SK-N-SH treated with all-trans-retinoic acid at 6 μM for 48 hours (cell line): ENCODE measurements at regions not wholly inside any gene's neighbourhood (a gene's known extent, or its start where the extent isn't known, plus 50 kb on each side); places are given as distances from the start of the nearest gene placed in this dataset.

ENCODE experiments used
- ARNTL ChIP-seq: fragments of 450-650 bp; formaldehyde crosslinking; IDR thresholded peaks from 2 replicates; pipeline ENCODE4 v1.5.0; 2020; ENCODE audit warnings: low read depth, mild to moderate bottlenecking, moderate library complexity, borderline replicate concordance
- ESRRG ChIP-seq: fragments of 250-450 bp; sonication (Bioruptor Pico); IDR thresholded peaks from 2 replicates; pipeline ENCODE4 v1.6.1; 2021; ENCODE audit warnings: mild to moderate bottlenecking
- RARB ChIP-seq: fragments of 250-450 bp; sonication (Bioruptor Pico); IDR thresholded peaks from 2 replicates; pipeline ENCODE4 v1.8.0; 2021; ENCODE audit warnings: mild to moderate bottlenecking, moderate library complexity
- ZC3H10 ChIP-seq: fragments of 250-450 bp; sonication (Bioruptor Pico); IDR thresholded peaks from 2 replicates; pipeline ENCODE4 v1.5.1; 2021; ENCODE audit warnings: mild to moderate bottlenecking, moderate library complexity
- ZFP3 ChIP-seq: fragments of 250-450 bp; sonication (Bioruptor Pico); IDR thresholded peaks from 2 replicates; pipeline ENCODE4 v1.5.0; 2020; ENCODE audit warnings: mild to moderate bottlenecking, moderate library complexity
- ZFP30 ChIP-seq: fragments of 450-650 bp; formaldehyde crosslinking; IDR thresholded peaks from 2 replicates; pipeline ENCODE4 v1.5.0; 2022; ENCODE audit warnings: mild to moderate bottlenecking, moderate library complexity
- ZNF565 ChIP-seq: fragments of 450-650 bp; formaldehyde crosslinking; conservative IDR thresholded peaks from 2 replicates; pipeline ENCODE4 v1.5.0; 2020; ENCODE audit warnings: low read depth, mild to moderate bottlenecking, moderate library complexity
- TF ChIP-seq, protein P1 (sequence below): fragments of 250-450 bp; sonication (Bioruptor Pico); IDR thresholded peaks from 2 replicates; pipeline ENCODE4 v1.5.1; 2020; ENCODE audit warnings: low read depth, mild to moderate bottlenecking, moderate library complexity

DNA sequence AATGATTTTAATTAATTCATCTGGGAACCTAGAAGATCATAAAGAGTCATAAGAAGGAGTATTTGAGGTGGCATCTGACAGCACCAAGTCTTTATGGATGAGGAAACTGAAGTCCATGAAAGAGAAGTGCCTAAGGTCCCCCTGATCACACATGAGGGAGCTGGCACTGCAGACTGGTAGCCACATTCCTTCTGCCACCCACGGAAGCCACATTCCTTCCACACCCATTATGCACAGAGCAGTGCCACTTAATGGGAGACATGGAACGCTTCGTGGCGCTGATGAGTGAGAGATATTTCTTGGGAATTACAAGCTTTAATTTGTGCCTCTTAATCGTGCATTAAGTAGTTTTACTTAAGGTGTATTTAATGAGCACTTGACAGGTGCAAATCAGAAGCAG is 139.3 kb upstream of the NTF3 start:
- no peak for TF ChIP-seq RARB
- TF ChIP-seq ARNTL (CRISPR knock-in tag): no peak
- TF ChIP-seq ZFP30: no peak
- no peak for TF ChIP-seq ZNF565 (CRISPR knock-in tag)
- TF ChIP-seq ZC3H10: no peak
- TF ChIP-seq, protein P1, sequence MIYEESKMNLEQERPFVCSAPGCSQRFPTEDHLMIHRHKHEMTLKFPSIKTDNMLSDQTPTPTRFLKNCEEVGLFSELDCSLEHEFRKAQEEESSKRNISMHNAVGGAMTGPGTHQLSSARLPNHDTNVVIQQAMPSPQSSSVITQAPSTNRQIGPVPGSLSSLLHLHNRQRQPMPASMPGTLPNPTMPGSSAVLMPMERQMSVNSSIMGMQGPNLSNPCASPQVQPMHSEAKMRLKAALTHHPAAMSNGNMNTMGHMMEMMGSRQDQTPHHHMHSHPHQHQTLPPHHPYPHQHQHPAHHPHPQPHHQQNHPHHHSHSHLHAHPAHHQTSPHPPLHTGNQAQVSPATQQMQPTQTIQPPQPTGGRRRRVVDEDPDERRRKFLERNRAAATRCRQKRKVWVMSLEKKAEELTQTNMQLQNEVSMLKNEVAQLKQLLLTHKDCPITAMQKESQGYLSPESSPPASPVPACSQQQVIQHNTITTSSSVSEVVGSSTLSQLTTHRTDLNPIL: no peak
- TF ChIP-seq ZFP3: no peak
- no peak for TF ChIP-seq ESRRG (CRISPR knock-in tag)
